GM10266 (cell line): ENCODE measurements at regions not wholly inside any gene's neighbourhood (a gene's known extent, or its start where the extent isn't known, plus 50 kb on each side); places are given as distances from the start of the nearest gene placed in this dataset.

Source experiments
- DNase-seq: peaks from one replicate; pipeline ENCODE4 v3.0.0; 2012; ENCODE audit errors: extremely low spot score
- TF ChIP-seq, protein P1 (sequence below): IDR thresholded peaks from 2 replicates; pipeline ENCODE4 v1.5.1; 2012; ENCODE audit warnings: mild to moderate bottlenecking, low read depth; ENCODE audit not compliant: control insufficient read depth, insufficient read depth; ENCODE audit errors: missing control alignments

- TF ChIP-seq, protein P1, sequence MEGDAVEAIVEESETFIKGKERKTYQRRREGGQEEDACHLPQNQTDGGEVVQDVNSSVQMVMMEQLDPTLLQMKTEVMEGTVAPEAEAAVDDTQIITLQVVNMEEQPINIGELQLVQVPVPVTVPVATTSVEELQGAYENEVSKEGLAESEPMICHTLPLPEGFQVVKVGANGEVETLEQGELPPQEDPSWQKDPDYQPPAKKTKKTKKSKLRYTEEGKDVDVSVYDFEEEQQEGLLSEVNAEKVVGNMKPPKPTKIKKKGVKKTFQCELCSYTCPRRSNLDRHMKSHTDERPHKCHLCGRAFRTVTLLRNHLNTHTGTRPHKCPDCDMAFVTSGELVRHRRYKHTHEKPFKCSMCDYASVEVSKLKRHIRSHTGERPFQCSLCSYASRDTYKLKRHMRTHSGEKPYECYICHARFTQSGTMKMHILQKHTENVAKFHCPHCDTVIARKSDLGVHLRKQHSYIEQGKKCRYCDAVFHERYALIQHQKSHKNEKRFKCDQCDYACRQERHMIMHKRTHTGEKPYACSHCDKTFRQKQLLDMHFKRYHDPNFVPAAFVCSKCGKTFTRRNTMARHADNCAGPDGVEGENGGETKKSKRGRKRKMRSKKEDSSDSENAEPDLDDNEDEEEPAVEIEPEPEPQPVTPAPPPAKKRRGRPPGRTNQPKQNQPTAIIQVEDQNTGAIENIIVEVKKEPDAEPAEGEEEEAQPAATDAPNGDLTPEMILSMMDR: no peak
- DNase-seq: no peak
Observed at GRCh38 chr15:53448232-53449015, 311.0 kb downstream of the WDR72 start.

GRCh38 chr15:53447742-53448141, 311.7 kb downstream of the WDR72 start:
- DNase-seq: no peak
- TF ChIP-seq, protein P1: no peak

GRCh38 chr15:53447053-53447574, 312.3 kb downstream of the WDR72 start:
- no peak for DNase-seq
- TF ChIP-seq, protein P1: no peak

- no peak for DNase-seq
- TF ChIP-seq, protein P1: no peak
Observed at GRCh38 chr15:53446376-53446775, 313.1 kb downstream of the WDR72 start.

DNA sequence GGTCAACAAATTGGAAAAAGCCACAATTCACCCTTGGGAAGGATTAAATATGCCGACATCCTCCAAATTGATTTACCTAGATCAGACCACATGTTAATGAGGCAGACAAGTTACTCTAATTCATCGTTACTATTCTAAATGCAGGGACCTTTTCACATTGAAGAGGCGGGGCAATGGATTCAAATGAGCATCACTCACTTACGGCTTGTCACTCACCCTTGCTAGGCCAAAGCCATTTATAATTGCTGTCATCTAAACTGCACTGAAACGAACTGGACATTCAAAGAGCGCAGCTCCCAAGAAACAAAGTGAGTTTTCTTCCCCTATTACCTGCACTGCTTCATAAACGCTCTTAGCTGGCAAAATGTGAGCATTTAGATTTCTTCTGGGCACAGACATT, 313.9 kb downstream of the WDR72 start:
- TF ChIP-seq, protein P1: no peak
- DNase-seq: no peak

- DNase-seq: no peak
- TF ChIP-seq, protein P1: no peak
Observed at GRCh38 chr15:53437985-53438841, 321.2 kb downstream of the WDR72 start.
